Endothelial cell of umbilical vein (primary cell): ENCODE measurements at regions not wholly inside any gene's neighbourhood (a gene's known extent, or its start where the extent isn't known, plus 50 kb on each side); places are given as distances from the start of the nearest gene placed in this dataset.
"Not testable (repeated sequence)": the region's sequence is repeated elsewhere in the genome, so short reads cannot be mapped to it uniquely, and the experiment has no call there.

Experiments
- BruUV-seq: library from RNA; stranded (reverse); fragments of 400-500 nt; replicated peaks from 2 replicates; lab custom pipeline; 2021; lab: Mats Ljungman, UMichigan
- CTCF ChIA-PET: fragments of 300-600, 350-600 bp; sonication (Branson Sonifier 250); formaldehyde crosslinking; loops from one replicate; lab custom pipeline; 2021; ENCODE audit warnings: antibody characterized with exemption, inconsistent platforms; lab: Charles Lee
- POLR2A ChIA-PET: fragments of 300-600, 350-600 bp; sonication (Branson Sonifier 250); formaldehyde crosslinking; loops from one replicate; lab custom pipeline; 2021; ENCODE audit warnings: antibody characterized with exemption, inconsistent platforms; lab: Charles Lee
- DNase-seq: peaks from one replicate; pipeline ENCODE4 v3.0.0-alpha.2; 2011; ENCODE audit warnings: low read depth, low spot score
- FAIRE-seq: peaks from 2 replicates; lab custom pipeline; 2011; peaks lifted over from hg19 to GRCh38; lab: Jason Lieb, UNC
- H2AFZ ChIP-seq: 2 replicates; pipeline ENCODE4 v1.6.0; 2012; ENCODE audit warnings: low read depth, low read length, control low read depth, inconsistent platforms
- H3K27ac ChIP-seq: 2 replicates; pipeline ENCODE4 v1.5.1; 2011; ENCODE audit warnings: low read depth, mild to moderate bottlenecking, control low read depth, low read length, moderate library complexity; ENCODE audit not compliant: insufficient read depth
- H3K27me3 ChIP-seq, 2 experiments: 2 replicates each; pipeline versions ENCODE4 v1.6.0 to v1.6.1; 2011; ENCODE audit warnings: low read length in 2 of 2, mixed read lengths in 1 of 2; ENCODE audit not compliant: control insufficient read depth in 2 of 2, insufficient read depth in 2 of 2
- H3K36me3 ChIP-seq, 2 experiments: 2 replicates in 1 of 2; 3 replicates in 1 of 2; pipeline ENCODE4 v1.5.1; 2011; ENCODE audit warnings: low read length in 2 of 2, mild to moderate bottlenecking in 1 of 2, moderate library complexity in 1 of 2; ENCODE audit not compliant: control insufficient read depth in 2 of 2, insufficient read depth in 2 of 2; ENCODE audit errors: extremely low read depth in 1 of 2
- H3K4me1 ChIP-seq: 3 replicates; pipeline ENCODE4 v1.5.1; 2011; ENCODE audit warnings: mild to moderate bottlenecking, low read length; ENCODE audit not compliant: control insufficient read depth, insufficient read depth; ENCODE audit errors: extremely low read depth
- H3K4me2 ChIP-seq: 2 replicates; pipeline ENCODE4 v1.6.1; 2011; ENCODE audit warnings: low read length, control low read depth, mixed read lengths; ENCODE audit not compliant: insufficient read depth
- H3K4me3 ChIP-seq, 3 experiments: fragments of 200-600 bp in 1 of 3; sonication (generic), shearing (Covaris generic) in 1 of 3; replicated peaks in 1 of 3; 2 replicates each; pipeline ENCODE4 v1.5.1; 2011 to 2016; ENCODE audit warnings: control low read depth in 3 of 3, low read length in 3 of 3, mild to moderate bottlenecking in 2 of 3, inconsistent platforms in 1 of 3, low read depth in 1 of 3, moderate library complexity in 1 of 3; ENCODE audit not compliant: insufficient read depth in 1 of 3
- H3K79me2 ChIP-seq: 2 replicates; pipeline ENCODE4 v1.6.0; 2012; ENCODE audit warnings: low read length, inconsistent platforms; ENCODE audit not compliant: control insufficient read depth, insufficient read depth
- H3K9ac ChIP-seq: replicated peaks from 2 replicates; pipeline ENCODE3; 2011; ENCODE audit warnings: low read length, control low read depth; ENCODE audit not compliant: insufficient read depth; ENCODE audit errors: extremely low read depth
- H3K9me1 ChIP-seq: replicated peaks from 3 replicates; pipeline ENCODE4 v1.6.0; 2011; ENCODE audit warnings: mild to moderate bottlenecking, low read length; ENCODE audit not compliant: control insufficient read depth, insufficient read depth; ENCODE audit errors: extremely low read depth
- H3K9me3 ChIP-seq: replicated peaks from 2 replicates; pipeline ENCODE4 v1.5.1; 2012; ENCODE audit warnings: low read length, inconsistent platforms; ENCODE audit not compliant: control insufficient read depth, insufficient read depth
- H4K20me1 ChIP-seq: replicated peaks from 2 replicates; pipeline ENCODE3; 2011; ENCODE audit warnings: mild to moderate bottlenecking, low read length; ENCODE audit not compliant: control insufficient read depth, insufficient read depth; ENCODE audit errors: extremely low read depth
- CTCF ChIP-seq, 2 donors: IDR thresholded peaks; 1 replicate in 1 of 2; 2 replicates in 1 of 2; pipeline ENCODE4 v1.5.1; 2011; ENCODE audit warnings: low read length in 2 of 2, mild to moderate bottlenecking in 2 of 2, moderate library complexity in 2 of 2, control low read depth in 1 of 2, inconsistent platforms in 1 of 2, low read depth in 1 of 2; ENCODE audit not compliant: insufficient read depth in 1 of 2; ENCODE audit errors: extremely low read depth in 1 of 2
- EZH2 ChIP-seq: IDR thresholded peaks from 2 replicates; pipeline ENCODE4 v1.6.1; 2012; ENCODE audit warnings: borderline replicate concordance, low read depth, mild to moderate bottlenecking, moderate library complexity, low read length, inconsistent platforms; ENCODE audit not compliant: severe bottlenecking
- FOS ChIP-seq: IDR thresholded peaks from 2 replicates; pipeline ENCODE4 v1.6.1; 2011; ENCODE audit warnings: mild to moderate bottlenecking, low read length, moderate library complexity, borderline replicate concordance; ENCODE audit not compliant: insufficient read depth
- GATA2 ChIP-seq: IDR thresholded peaks from 2 replicates; pipeline ENCODE4 v1.7.0; 2011; ENCODE audit warnings: low read depth, mild to moderate bottlenecking, moderate library complexity, mixed read lengths, low read length; ENCODE audit not compliant: insufficient read length, insufficient read depth
- JUN ChIP-seq: IDR thresholded peaks from 2 replicates; pipeline ENCODE4 v1.6.1; 2011; ENCODE audit warnings: borderline replicate concordance, low read depth; ENCODE audit not compliant: insufficient read length, insufficient read depth
- MAX ChIP-seq: IDR thresholded peaks from 2 replicates; pipeline ENCODE4 v1.6.1; 2011; ENCODE audit not compliant: insufficient read depth, insufficient read length
- MYC ChIP-seq: IDR thresholded peaks from one replicate; pipeline ENCODE4 v1.6.1; 2011; ENCODE audit warnings: mild to moderate bottlenecking, low read depth, low read length
- POLR2A ChIP-seq: IDR thresholded peaks from 2 replicates; pipeline ENCODE4 v1.6.1; 2012; ENCODE audit warnings: low read depth, mild to moderate bottlenecking, control low read depth, low read length
- POLR2AphosphoS5 ChIP-seq: IDR thresholded peaks from 2 replicates; pipeline ENCODE4 v1.6.1; 2012; ENCODE audit warnings: low read depth, mild to moderate bottlenecking, control low read depth, low read length, moderate library complexity; ENCODE audit not compliant: insufficient read depth
- dilution Hi-C: fragments of 300-500 bp; cut with MboI; formaldehyde crosslinking; loops from one replicate; pipeline ENCODE4 v1.15.0; 2019; ENCODE audit warnings: low sequenced_read_pairs; ENCODE audit not compliant: extremely low pct_ligation_motif_present
- intact Hi-C: fragments of 100-400 bp; cut with micrococcal nuclease; formaldehyde crosslinking; loops from one replicate; pipeline ENCODE4 v1.10.0; 2022

- Histone ChIP-seq H3K9me1 (no peaks in the 10 kb centered on the region), H3K4me2 (no peak overlapping the region), H3K27me3 (no peaks in the 10 kb centered on the region), H3K4me3 (no peak overlapping the region), H3K9me3 (no peaks in the 10 kb centered on the region), H3K9ac (no peak overlapping the region), H3K79me2 (no peaks in the 10 kb centered on the region), H2AFZ (no peak overlapping the region), H3K36me3 (no peaks in the 10 kb centered on the region), H4K20me1 (no peaks in the 10 kb centered on the region), H3K4me1 (no peaks in the 10 kb centered on the region), H3K27ac (no peak overlapping the region)
- intact Hi-C loops, result no loop called here
- CTCF ChIA-PET, result interaction anchor here (0.8 to 2.3 kb wide), 6 partner anchors 8 to 225 kb away, joined by 3 to 12 read pairs (median 4); no protein-coding TSS in a partner anchor
- no peak for DNase-seq
- dilution Hi-C loops, result no loop called here
- FAIRE-seq, result no peak
- TF ChIP-seq MAX (no peak), EZH2 (no peak), GATA2 (no peak), CTCF (IDR thresholded peaks at IDR 0.05; ENCODE audit: extremely low read depth in 1 of 2, insufficient read depth in 1 of 2, low read depth in 1 of 2, low read length in 2 of 2) (no peak), FOS (no peak), POLR2AphosphoS5 (no peak), MYC (no peak), JUN (no peak), POLR2A (no peak)
- POLR2A ChIA-PET, result no interaction called here
- no TSS peak for BruUV-seq
Measured at GRCh38 chr1:117740496-117740895, 134.6 kb downstream of the TENT5C start.

- POLR2A ChIA-PET, H3K27me3 ChIP-seq, H3K79me2 ChIP-seq, H4K20me1 ChIP-seq, CTCF ChIA-PET, H3K27ac ChIP-seq, H3K9ac ChIP-seq, dilution Hi-C loops, intact Hi-C loops, H3K9me3 ChIP-seq, DNase-seq, H3K4me3 ChIP-seq, H3K4me2 ChIP-seq, H2AFZ ChIP-seq, H3K9me1 ChIP-seq, FAIRE-seq, H3K4me1 ChIP-seq, H3K36me3 ChIP-seq, BruUV-seq: not testable (repeated sequence)
Measured at GRCh38 chr1:117746565-117746964, 140.7 kb downstream of the TENT5C start.
